ENCODE measurements at regions not wholly inside any gene's neighbourhood (a gene's known extent, or its start where the extent isn't known, plus 50 kb on each side); places are given as distances from the start of the nearest gene placed in this dataset.

GRCh38 chr16:86124321-86124720, 225.4 kb downstream of the IRF8 start:
- DNase-seq, result no peak

- DNase-seq, result no peak
Observed at GRCh38 chr16:86126891-86127290, 227.9 kb downstream of the IRF8 start.

GRCh38 chr16:86127366-86127765, 228.4 kb downstream of the IRF8 start:
- DNase-seq, result no peak

- DNase-seq, result no peak
Observed at GRCh38 chr16:86128246-86128645, 229.3 kb downstream of the IRF8 start.

- no peak for DNase-seq
Observed at GRCh38 chr16:86129541-86129940, 230.6 kb downstream of the IRF8 start.

- DNase-seq, result no peak
Observed at GRCh38 chr16:86133377-86133776, 234.4 kb downstream of the IRF8 start.

GRCh38 chr16:86133847-86134375, 234.9 kb downstream of the IRF8 start:
- no peak for DNase-seq

GRCh38 chr16:86134802-86135461, 236.0 kb downstream of the IRF8 start:
- no peak for DNase-seq

GRCh38 chr16:86137359-86137758, 238.4 kb downstream of the IRF8 start:
- DNase-seq, result no peak

GRCh38 chr16:86138121-86139085, 239.4 kb downstream of the IRF8 start:
- DNase-seq, result no peak

GRCh38 chr16:86142801-86143236, 243.9 kb downstream of the IRF8 start:
- DNase-seq, result no peak

GRCh38 chr16:86143666-86144065, 244.7 kb downstream of the IRF8 start:
- DNase-seq, result no peak

- no peak for DNase-seq
Observed at GRCh38 chr16:86145669-86146068, 246.7 kb downstream of the IRF8 start.

GRCh38 chr16:86150641-86151238, 251.8 kb downstream of the IRF8 start:
- no peak for DNase-seq

- DNase-seq, result no peak
Observed at GRCh38 chr16:86151239-86151851, 252.4 kb downstream of the IRF8 start.

- no peak for DNase-seq
Observed at GRCh38 chr16:86156155-86156554, 257.2 kb downstream of the IRF8 start.

GRCh38 chr16:86157616-86158247, 258.8 kb downstream of the IRF8 start:
- no peak for DNase-seq

- no peak for DNase-seq
Observed at GRCh38 chr16:86158688-86159360, 259.9 kb downstream of the IRF8 start.

GRCh38 chr16:86165479-86165878, 266.5 kb downstream of the IRF8 start:
- no peak for DNase-seq

GRCh38 chr16:86166414-86166813, 267.5 kb downstream of the IRF8 start:
- no peak for DNase-seq

- no peak for DNase-seq
Observed at GRCh38 chr16:86167061-86167460, 268.1 kb downstream of the IRF8 start.

- no peak for DNase-seq
Observed at GRCh38 chr16:86170720-86171119, 271.8 kb downstream of the IRF8 start.

Data from activated CD4-positive, alpha-beta T cell treated with anti-CD3 and anti-CD28 coated beads for 48 hours (primary cell).